ENCODE measurements at regions not wholly inside any gene's neighbourhood (a gene's known extent, or its start where the extent isn't known, plus 50 kb on each side); places are given as distances from the start of the nearest gene placed in this dataset.
"Not testable (repeated sequence)": the region's sequence is repeated elsewhere in the genome, so short reads cannot be mapped to it uniquely, and the experiment has no call there.

DNA sequence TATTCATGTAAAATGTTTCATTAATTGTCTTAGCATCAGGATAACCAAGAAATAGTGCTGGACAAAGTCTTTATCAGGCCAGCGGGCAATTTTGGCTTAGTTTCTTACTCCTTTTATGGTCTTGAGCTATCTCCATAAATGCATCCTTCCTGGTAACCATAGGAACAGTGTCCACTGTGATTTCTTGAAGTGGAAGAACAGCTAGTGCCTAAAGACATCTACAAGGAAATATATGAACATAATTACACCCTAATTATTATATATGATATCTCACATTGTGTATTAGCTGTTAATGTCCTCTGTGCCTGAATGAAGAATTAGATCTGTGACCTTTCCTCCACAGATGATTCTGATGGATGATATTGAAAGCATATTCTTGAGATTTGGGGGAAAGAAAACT, 286.7 kb upstream of the ATXN7L3B start:
- no peak overlapping the region for H3K4me3 ChIP-seq (ENCODE audit: low read depth, poor library complexity, severe bottlenecking)
- 87 to 90% methylated on average over 1 of the region's 1 CpG for WGBS, 2 donors

DNA sequence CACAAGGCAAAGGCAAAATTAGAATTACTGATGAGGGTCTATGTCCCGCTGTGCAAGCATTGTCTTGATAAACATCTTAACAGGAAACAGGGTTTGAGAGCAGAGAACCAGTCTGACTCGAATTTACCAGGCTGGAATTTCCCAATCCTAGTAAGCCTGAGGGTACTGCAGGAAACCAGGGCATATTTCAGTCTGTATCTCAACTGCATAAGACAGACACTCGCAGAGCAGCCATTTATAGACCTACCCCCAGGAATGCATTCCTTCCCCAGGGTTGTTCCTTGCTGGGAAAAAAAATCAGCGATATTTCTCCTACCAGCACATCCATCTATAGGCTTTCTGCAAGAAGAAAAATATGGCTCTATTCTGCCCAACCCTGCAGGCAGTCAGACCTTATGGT, 283.8 kb upstream of the ATXN7L3B start:
- DNase-seq (ENCODE audit: low spot score in 2 of 2); intact Hi-C loops (cut with DNase I; ENCODE audit: low total_unique reads); H3K4me3 ChIP-seq (ENCODE audit: low read depth, poor library complexity, severe bottlenecking): not testable (repeated sequence)
- WGBS, 2 donors: 62 to 64% methylated on average over 4 of the region's 4 CpGs

More for the DNA sequence above, 286.7 kb upstream of the ATXN7L3B start:
- TF ChIP-seq, protein P1, sequence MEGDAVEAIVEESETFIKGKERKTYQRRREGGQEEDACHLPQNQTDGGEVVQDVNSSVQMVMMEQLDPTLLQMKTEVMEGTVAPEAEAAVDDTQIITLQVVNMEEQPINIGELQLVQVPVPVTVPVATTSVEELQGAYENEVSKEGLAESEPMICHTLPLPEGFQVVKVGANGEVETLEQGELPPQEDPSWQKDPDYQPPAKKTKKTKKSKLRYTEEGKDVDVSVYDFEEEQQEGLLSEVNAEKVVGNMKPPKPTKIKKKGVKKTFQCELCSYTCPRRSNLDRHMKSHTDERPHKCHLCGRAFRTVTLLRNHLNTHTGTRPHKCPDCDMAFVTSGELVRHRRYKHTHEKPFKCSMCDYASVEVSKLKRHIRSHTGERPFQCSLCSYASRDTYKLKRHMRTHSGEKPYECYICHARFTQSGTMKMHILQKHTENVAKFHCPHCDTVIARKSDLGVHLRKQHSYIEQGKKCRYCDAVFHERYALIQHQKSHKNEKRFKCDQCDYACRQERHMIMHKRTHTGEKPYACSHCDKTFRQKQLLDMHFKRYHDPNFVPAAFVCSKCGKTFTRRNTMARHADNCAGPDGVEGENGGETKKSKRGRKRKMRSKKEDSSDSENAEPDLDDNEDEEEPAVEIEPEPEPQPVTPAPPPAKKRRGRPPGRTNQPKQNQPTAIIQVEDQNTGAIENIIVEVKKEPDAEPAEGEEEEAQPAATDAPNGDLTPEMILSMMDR (IDR thresholded peaks at IDR 0.05): no peak
- no peak for TF ChIP-seq POLR2A (IDR thresholded peaks at IDR 0.05)
- intact Hi-C loops (cut with DNase I; ENCODE audit: low total_unique reads): no loop called here
- no peak for DNase-seq (ENCODE audit: low spot score in 2 of 2)

DNA sequence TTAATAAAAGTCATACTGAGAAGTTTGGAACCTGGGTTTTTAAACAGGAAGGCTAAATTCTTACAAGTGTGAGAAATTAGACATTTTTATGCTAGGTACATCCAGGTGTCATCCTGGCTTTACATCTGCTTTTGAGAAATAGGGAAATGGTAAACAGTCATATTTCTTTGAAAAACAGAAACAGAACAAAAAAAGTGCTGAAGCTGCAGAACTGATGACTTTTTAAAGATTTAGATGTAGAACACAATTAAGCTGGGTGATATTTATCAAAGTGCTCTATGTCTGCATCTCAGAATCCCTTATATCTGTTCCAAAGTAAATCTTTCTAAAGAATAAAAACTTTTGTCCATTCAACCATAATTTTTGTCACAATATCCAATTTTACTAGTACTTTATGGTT, 282.9 kb upstream of the ATXN7L3B start:
- intact Hi-C loops (cut with DNase I; ENCODE audit: low total_unique reads): no loop called here
- TF ChIP-seq, protein P1 (IDR thresholded peaks at IDR 0.05): no peak
- TF ChIP-seq POLR2A (IDR thresholded peaks at IDR 0.05): no peak
- no peak for DNase-seq (ENCODE audit: low spot score in 2 of 2)
- H3K4me3 ChIP-seq (ENCODE audit: low read depth, poor library complexity, severe bottlenecking): no peak overlapping the region

DNA sequence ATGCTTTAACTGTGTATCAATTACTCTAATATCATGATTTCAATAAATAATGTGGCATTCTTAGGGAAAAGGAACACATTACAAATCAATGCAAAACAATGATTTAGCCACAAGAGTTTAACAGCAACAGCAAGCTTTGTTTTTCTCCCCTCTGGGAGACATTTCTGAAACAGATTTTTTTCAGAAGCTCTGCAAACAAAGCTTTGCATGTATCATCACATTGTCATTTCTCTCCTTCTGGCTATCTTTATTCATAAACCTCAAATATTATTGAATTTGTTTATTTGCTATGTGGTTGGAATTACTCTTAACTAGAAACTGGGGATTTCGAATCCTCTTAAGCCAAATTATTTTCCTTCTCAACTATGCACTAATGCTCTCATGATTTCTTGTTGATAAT, 278.4 kb upstream of the ATXN7L3B start:
- intact Hi-C loops (cut with DNase I; ENCODE audit: low total_unique reads): no loop called here
- TF ChIP-seq POLR2A (IDR thresholded peaks at IDR 0.05): no peak
- TF ChIP-seq, protein P1 (IDR thresholded peaks at IDR 0.05): no peak
- 74 to 78% methylated on average over 1 of the region's 1 CpG for WGBS, 2 donors
- no peak overlapping the region for H3K4me3 ChIP-seq (ENCODE audit: low read depth, poor library complexity, severe bottlenecking)
- DNase-seq (ENCODE audit: low spot score in 2 of 2): no peak

DNA sequence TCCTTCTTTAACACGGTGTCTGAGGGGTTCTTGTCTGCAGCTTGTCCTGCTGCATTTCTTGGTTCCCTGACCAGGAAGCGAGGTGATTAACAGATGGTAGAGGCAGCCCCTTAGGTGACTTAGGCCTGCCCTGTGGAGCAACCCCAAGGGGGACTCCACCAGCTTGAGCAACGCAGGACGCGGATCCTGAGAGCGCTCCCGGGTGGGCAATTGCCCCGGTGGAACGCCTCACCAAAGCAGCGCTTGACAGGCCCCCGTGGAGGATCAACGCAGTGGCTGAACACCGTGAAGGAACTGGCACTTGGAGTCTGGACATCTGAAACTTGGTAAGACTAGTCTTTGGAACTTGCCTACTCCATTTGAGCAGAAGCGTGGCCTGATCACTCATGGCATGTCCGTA, 272.9 kb upstream of the ATXN7L3B start:
- 91 to 94% methylated on average over 15 of the region's 15 CpGs for WGBS, 2 donors
- DNase-seq (ENCODE audit: low spot score in 2 of 2): no peak
- no peak for TF ChIP-seq POLR2A (IDR thresholded peaks at IDR 0.05)
- TF ChIP-seq, protein P1 (IDR thresholded peaks at IDR 0.05): no peak
- H3K4me3 ChIP-seq (ENCODE audit: low read depth, poor library complexity, severe bottlenecking): no peak overlapping the region
- intact Hi-C loops (cut with DNase I; ENCODE audit: low total_unique reads): no loop called here

DNA sequence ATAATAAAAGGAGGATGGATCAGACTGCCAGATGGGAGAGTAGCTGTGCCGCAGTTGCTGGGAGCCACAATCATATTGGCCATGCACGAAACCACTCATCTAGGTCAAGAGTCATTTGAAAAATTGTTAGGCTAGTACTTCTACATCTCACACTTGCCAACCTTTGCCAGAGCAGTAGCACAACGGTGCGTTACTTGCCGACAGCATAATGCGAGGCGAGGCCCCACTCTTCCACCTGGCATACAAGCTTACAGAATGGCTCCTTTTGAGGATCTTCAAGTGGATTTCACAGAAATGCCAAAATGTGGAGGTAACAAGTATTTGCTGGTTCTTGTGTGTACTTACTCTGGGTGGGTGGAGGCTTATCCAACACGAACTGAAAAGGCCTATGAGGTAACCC, 268.3 kb upstream of the ATXN7L3B start:
- intact Hi-C loops (cut with DNase I; ENCODE audit: low total_unique reads); H3K4me3 ChIP-seq (ENCODE audit: low read depth, poor library complexity, severe bottlenecking); DNase-seq (ENCODE audit: low spot score in 2 of 2): not testable (repeated sequence)
- 91 to 95% methylated on average over 8 of the region's 8 CpGs for WGBS, 2 donors

DNA sequence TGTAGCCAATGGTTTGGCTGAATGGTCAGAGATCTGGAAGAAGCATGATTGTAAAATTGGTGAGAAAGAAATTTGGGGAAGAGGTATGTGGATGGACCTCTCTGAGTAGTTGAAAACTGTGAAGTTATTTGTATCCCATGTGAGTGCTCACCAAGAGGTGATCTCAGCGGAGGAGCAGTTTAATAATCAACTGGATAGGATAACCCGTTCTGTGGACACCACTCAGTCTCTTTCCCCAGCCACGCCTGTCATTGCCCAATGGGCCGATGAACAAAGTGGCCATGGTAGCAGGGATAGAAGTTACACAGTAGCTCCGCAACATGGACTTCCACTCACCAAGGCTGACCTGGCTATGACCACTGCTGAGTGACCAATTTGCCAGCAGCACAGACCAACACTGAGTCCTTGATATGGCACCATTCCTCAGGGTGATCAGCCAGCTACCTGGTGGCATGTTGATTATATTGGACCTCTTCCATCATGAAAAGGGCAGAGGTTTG, 257.4 kb upstream of the ATXN7L3B start:
- TF ChIP-seq POLR2A (IDR thresholded peaks at IDR 0.05): no peak
- TF ChIP-seq, protein P1 (IDR thresholded peaks at IDR 0.05): no peak
- 90 to 93% methylated on average over 5 of the region's 5 CpGs for WGBS, 2 donors

DNA sequence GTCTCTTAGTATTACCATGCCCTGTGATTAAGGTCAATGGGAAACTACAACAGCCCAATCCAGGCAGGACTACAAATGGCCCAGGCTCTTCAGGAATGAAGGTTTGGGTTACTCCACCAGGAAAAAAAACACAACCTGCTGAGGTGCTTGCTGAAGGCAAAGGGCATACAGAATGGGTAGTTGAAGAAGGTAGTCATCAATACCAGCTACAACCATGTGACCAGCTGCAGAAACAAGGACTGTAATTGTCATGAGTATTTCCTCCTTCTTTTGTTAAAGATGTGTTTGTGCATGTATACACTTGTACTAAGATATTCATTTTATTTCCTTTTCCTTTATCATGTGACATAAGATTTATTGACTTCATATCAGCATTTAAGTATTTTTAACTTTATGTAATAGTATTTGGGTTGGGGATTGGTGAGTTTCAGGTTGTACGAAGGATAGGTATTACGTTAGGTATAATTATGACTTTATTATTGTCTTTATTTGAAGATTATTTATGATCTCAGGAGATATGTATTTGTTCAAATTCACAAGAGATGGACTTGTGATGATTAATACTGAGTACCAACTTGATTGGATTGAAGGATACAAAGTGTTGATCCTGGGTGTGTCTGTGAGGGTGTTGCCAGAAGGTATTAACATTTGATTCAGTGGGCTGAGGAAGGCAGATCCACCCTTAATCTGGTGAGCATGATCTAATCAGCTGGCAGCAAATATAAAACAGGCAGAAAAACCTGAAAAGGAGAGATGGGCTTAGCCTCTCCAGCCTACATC, 256.0 kb upstream of the ATXN7L3B start:
- H3K4me3 ChIP-seq (ENCODE audit: low read depth, poor library complexity, severe bottlenecking); DNase-seq (ENCODE audit: low spot score in 2 of 2); intact Hi-C loops (cut with DNase I; ENCODE audit: low total_unique reads): not testable (repeated sequence)
- 65 to 71% methylated on average over 2 of the region's 2 CpGs for WGBS, 2 donors

More for the DNA sequence above, 257.4 kb upstream of the ATXN7L3B start:
- DNase-seq (ENCODE audit: low spot score in 2 of 2): no peak
- H3K4me3 ChIP-seq (ENCODE audit: low read depth, poor library complexity, severe bottlenecking): no peak overlapping the region
- intact Hi-C loops (cut with DNase I; ENCODE audit: low total_unique reads): no loop called here
